GM12872 (cell line): ENCODE measurements at regions not wholly inside any gene's neighbourhood (a gene's known extent, or its start where the extent isn't known, plus 50 kb on each side); places are given as distances from the start of the nearest gene placed in this dataset.

Source experiments
- CTCF ChIP-seq: IDR thresholded peaks from 3 replicates; pipeline ENCODE4 v1.5.1; 2011; ENCODE audit warnings: low read depth, mild to moderate bottlenecking, low read length, moderate library complexity; ENCODE audit not compliant: insufficient read depth

- no peak for TF ChIP-seq CTCF
These were observed 184.4 kb upstream of the CASK start for GRCh38 chrX:42107495-42108488.

DNA sequence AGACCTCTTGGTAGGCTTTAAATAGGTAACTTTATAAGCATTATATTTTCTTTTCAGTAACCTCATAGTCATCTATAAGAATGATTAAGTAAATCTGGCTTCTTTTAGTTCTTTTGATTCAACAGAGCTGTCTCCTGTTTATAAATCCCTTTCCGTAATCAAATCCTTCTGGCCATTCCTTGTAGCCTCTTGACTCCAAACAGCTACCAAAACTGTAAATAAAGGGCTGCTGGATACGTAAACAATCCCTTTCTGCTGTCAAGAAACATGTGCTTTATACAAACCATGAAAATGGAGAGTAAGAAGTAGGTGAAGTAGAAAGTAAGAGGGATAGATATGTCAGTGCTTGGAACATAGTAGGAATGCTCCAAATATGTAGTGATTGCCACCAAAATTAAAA is 183.2 kb upstream of the CASK start:
- TF ChIP-seq CTCF: no peak

- TF ChIP-seq CTCF: no peak
These were observed 179.4 kb upstream of the CASK start for GRCh38 chrX:42102586-42103282.

GRCh38 chrX:42098900-42099299 is 175.5 kb upstream of the CASK start:
- TF ChIP-seq CTCF: no peak

GRCh38 chrX:42097486-42097885 is 174.1 kb upstream of the CASK start:
- TF ChIP-seq CTCF: no peak

DNA sequence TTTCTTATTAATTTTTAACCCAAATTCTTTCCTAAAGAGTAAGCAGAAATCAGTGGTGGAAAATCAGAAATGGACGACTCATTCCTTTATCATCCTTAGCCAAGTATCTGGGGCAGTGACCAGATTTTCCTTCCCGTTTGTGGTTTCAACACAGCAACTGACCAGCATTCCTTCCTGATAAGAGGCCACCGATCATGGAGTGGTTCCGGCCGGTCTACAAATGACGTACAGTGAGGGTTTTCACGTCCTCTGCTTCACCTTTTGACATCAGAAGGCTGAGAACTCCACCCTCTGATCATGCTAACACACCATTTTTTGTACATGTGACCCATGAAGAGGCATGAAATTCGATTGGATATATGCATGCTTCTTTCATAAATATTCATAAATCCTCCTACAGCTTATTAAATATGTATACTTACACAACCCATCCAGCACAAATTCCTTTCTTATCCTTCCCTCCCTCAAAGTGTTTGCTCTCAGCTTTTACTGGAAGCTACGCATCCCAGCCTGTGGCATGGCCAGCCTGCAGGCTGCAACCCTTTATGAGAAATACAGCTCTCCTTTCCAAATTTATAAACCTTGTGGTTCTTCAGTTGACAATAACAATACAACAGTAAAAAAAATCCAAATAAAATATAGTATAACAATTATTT is 173.0 kb upstream of the CASK start:
- no peak for TF ChIP-seq CTCF

DNA sequence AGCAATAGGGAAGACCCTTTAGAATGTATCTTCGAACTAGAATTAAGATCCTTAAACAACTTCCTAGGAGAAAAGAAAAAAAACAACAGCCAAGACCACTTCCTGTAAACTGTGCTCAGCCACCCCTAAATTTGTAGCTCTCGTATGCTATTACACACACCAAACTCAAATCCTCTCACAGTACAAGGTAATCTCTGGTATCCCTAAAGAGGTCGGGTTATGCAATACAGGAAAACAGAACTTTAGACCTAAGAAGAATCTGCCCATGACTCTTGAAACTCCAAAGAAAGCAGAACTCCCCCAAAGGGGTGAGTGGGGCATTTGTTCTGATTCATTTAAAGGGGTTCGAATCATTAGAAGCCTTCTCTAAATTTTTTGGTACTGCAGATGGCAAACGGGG is 170.9 kb upstream of the CASK start:
- no peak for TF ChIP-seq CTCF
